DND-41 (cell line): ENCODE measurements at regions not wholly inside any gene's neighbourhood (a gene's known extent, or its start where the extent isn't known, plus 50 kb on each side); places are given as distances from the start of the nearest gene placed in this dataset.

Source experiments
- ATAC-seq: fragments of 200-7000 bp; cut with Tn5 transposase; 3 replicates; pipeline ENCODE4 v1.9.1; 2021; ENCODE audit warnings: low read depth; ENCODE audit not compliant: insufficient read depth
- DNase-seq: peaks from one replicate; pipeline ENCODE4 v3.0.0-alpha.2; 2020
- H2AFZ ChIP-seq: 2 replicates; pipeline ENCODE4 v1.6.0; 2012; ENCODE audit warnings: low read depth, low read length
- H3K27ac ChIP-seq: 2 replicates; pipeline ENCODE4 v1.5.1; 2012; ENCODE audit warnings: low read length, inconsistent platforms
- H3K27me3 ChIP-seq: fragments of 200-600 bp; sonication (generic); 2 replicates; pipeline ENCODE4 v1.6.0; 2012; ENCODE audit warnings: low read length, mild to moderate bottlenecking, inconsistent platforms; ENCODE audit not compliant: insufficient read depth, poor library complexity
- H3K36me3 ChIP-seq: 2 replicates; pipeline ENCODE4 v1.5.1; 2012; ENCODE audit warnings: low read length, inconsistent platforms; ENCODE audit not compliant: insufficient read depth
- H3K4me1 ChIP-seq: 2 replicates; pipeline ENCODE4 v1.5.1; 2012; ENCODE audit warnings: mild to moderate bottlenecking, low read length; ENCODE audit not compliant: insufficient read depth
- H3K4me2 ChIP-seq: 2 replicates; pipeline ENCODE4 v1.6.0; 2012; ENCODE audit warnings: mild to moderate bottlenecking, moderate library complexity, low read length, inconsistent platforms; ENCODE audit not compliant: insufficient read depth
- H3K4me3 ChIP-seq, 2 experiments: fragments of 200-600 bp in 1 of 2; shearing (Covaris generic) in 1 of 2; 2 replicates each; pipeline ENCODE4 v1.5.1; 2012 to 2016; ENCODE audit warnings: inconsistent platforms in 2 of 2, low read length in 2 of 2, mild to moderate bottlenecking in 2 of 2, low read depth in 1 of 2, moderate library complexity in 1 of 2
- H3K79me2 ChIP-seq: 2 replicates; pipeline ENCODE4 v1.6.0; 2012; ENCODE audit warnings: low read length, inconsistent platforms; ENCODE audit not compliant: insufficient read depth
- H3K9ac ChIP-seq: 2 replicates; pipeline ENCODE4 v1.6.0; 2012; ENCODE audit warnings: low read depth, mild to moderate bottlenecking, inconsistent platforms, low read length, moderate library complexity
- H3K9me3 ChIP-seq: 2 replicates; pipeline ENCODE4 v1.5.1; 2012; ENCODE audit warnings: low read length, moderate library complexity, mild to moderate bottlenecking, inconsistent platforms; ENCODE audit not compliant: insufficient read depth, severe bottlenecking
- H4K20me1 ChIP-seq: 2 replicates; pipeline ENCODE4 v1.6.0; 2012; ENCODE audit warnings: low read length; ENCODE audit not compliant: insufficient read depth
- EZH2 ChIP-seq: IDR thresholded peaks from 3 replicates; pipeline ENCODE4 v1.6.1; 2012; ENCODE audit warnings: borderline replicate concordance, low read depth, mild to moderate bottlenecking, moderate library complexity, low read length, inconsistent platforms; ENCODE audit not compliant: severe bottlenecking
- TF ChIP-seq, protein P1 (sequence below): IDR thresholded peaks from 2 replicates; pipeline ENCODE4 v1.5.1; 2012; ENCODE audit warnings: borderline replicate concordance, low read length, moderate library complexity, mild to moderate bottlenecking; ENCODE audit not compliant: poor library complexity, severe bottlenecking; ENCODE audit errors: extremely low read depth

DNA sequence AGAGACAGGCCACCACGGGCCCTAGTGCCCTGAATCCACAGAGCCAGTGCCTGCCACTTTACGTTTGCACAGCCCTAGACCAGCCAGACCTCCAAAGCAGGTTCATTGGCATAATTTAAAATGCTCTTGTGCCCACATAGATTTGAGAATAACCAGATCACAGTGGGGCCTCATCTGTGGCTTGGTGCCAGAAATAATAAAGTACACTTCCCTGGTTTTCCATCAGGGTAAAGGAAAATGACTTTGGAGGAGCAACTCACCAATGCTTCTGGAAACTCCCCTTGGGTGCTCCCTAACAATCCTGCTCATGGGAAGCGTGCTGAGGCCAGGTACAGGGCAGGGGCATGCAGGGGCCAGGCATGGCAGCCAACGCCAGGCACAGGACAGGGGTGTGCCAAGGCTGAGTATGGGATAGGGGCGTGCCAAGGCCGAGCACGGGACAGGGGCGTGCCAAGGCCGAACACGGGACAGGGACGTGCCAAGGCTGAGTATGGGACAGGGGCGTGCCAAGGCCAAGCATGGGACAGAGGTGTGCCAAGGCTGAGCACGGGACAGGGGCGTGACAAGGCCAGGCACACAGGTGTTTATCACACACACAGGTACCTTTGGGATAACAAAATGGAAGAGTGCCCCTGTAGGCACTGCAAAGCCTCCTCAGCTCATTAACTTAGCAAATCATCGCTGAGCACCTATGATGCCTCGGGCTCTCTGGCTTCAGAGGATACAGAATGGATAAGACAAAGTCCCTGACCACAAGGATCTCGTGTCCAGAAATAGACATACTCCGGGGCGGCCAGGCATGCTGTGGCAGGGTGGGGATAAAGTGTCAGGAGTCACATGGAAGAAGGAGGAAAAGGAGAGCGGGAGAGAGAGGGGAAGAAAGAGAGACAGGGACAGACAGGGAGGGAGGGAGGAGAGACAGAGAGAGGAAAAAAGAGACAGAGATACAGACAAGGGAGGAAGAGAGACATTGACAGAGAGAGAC, 334.7 kb downstream of the EIPR1 start:
- DNase-seq (no peak), ATAC-seq (no peak)
- no peak for TF ChIP-seq EZH2
- TF ChIP-seq, protein P1, sequence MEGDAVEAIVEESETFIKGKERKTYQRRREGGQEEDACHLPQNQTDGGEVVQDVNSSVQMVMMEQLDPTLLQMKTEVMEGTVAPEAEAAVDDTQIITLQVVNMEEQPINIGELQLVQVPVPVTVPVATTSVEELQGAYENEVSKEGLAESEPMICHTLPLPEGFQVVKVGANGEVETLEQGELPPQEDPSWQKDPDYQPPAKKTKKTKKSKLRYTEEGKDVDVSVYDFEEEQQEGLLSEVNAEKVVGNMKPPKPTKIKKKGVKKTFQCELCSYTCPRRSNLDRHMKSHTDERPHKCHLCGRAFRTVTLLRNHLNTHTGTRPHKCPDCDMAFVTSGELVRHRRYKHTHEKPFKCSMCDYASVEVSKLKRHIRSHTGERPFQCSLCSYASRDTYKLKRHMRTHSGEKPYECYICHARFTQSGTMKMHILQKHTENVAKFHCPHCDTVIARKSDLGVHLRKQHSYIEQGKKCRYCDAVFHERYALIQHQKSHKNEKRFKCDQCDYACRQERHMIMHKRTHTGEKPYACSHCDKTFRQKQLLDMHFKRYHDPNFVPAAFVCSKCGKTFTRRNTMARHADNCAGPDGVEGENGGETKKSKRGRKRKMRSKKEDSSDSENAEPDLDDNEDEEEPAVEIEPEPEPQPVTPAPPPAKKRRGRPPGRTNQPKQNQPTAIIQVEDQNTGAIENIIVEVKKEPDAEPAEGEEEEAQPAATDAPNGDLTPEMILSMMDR, result no peak
- no peaks in the 10 kb centered on the region for H4K20me1 ChIP-seq
- H2AFZ ChIP-seq, result no peak overlapping the region
- H3K27ac ChIP-seq, result no peak overlapping the region
- no peaks in the 10 kb centered on the region for H3K79me2 ChIP-seq
- H3K9ac ChIP-seq, result no peak overlapping the region
- no peak overlapping the region for H3K4me3 ChIP-seq
- no peaks in the 10 kb centered on the region for H3K27me3 ChIP-seq
- H3K9me3 ChIP-seq, result peaks cover 4% of the 10 kb centered on the region
- H3K4me2 ChIP-seq, result no peak overlapping the region
- H3K36me3 ChIP-seq, result no peaks in the 10 kb centered on the region
- no peaks in the 10 kb centered on the region for H3K4me1 ChIP-seq

DNA sequence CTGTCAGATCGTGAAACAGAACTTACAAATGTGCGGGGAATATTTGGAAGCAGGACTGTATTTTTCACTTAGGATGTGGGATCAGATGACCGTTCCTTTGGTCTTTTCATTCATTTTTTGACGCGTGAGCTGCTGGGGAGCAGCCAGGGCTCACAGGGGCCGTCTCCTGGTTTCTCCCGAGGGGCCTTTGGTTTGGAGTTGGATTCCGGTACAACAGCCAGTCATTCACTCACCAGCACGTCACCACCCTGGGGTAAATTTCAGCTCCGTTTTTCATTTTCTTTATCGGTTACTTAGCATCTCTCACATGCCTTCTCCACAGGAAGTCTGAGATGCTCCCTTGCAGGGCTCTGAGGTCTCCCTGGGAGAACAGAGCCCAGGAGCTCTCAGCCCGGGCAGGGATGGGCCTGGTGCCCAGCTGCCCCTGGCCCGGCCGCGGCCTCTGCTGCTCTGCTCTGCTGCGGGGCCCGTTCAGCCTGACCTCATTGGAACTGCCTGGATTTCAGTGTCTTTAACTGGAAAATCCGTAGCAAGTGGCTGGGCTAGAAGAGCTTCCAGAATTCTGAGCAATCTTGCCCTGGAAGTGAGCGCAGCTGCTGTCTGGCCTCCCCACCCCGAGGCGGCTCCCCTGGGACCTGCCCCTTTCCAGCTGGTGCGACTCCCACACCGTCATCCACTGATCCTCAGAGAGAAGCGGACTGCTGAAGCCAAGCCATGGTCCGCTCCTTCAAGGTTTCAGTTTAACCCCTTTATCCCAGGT, 335.6 kb downstream of the EIPR1 start:
- H3K9ac ChIP-seq, result no peak overlapping the region
- no peak for DNase-seq

DNA sequence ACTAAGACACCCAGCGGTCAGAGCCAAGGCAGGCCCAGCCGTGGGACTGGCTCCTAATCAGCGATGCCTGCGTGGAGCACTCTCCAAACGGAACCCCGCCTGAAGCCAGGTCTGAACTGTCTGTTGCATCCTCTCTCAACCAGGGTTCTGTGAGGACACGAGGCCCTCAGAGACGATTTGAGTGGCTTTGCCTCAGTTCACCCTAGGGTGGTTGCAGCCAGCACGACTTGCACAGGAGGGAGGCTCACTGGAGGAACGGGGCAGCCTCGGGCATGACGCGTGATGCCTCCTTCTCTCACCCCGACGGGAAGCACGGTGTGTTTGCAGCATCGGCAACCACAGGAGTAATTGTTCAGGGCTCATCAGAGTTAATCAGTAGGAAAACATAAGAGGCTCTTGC, 336.4 kb downstream of the EIPR1 start:
- H4K20me1 ChIP-seq, result no peaks in the 10 kb centered on the region
- H3K27ac ChIP-seq, result no peak overlapping the region
- H3K27me3 ChIP-seq, result no peaks in the 10 kb centered on the region
- H3K4me1 ChIP-seq, result no peaks in the 10 kb centered on the region
- no peak overlapping the region for H3K4me3 ChIP-seq
- ATAC-seq (no peak), DNase-seq (no peak)
- no peak overlapping the region for H3K4me2 ChIP-seq
- H3K36me3 ChIP-seq, result no peaks in the 10 kb centered on the region
- peaks cover 4% of the 10 kb centered on the region for H3K9me3 ChIP-seq
- no peak overlapping the region for H3K9ac ChIP-seq
- no peak overlapping the region for H2AFZ ChIP-seq
- no peaks in the 10 kb centered on the region for H3K79me2 ChIP-seq
- TF ChIP-seq, protein P1, result no peak
- no peak for TF ChIP-seq EZH2

More for the DNA sequence above, 335.6 kb downstream of the EIPR1 start:
- no peaks in the 10 kb centered on the region for H3K27me3 ChIP-seq
- TF ChIP-seq, protein P1, result no peak
- TF ChIP-seq EZH2, result no peak
- H3K36me3 ChIP-seq, result no peaks in the 10 kb centered on the region
- no peak overlapping the region for H3K4me2 ChIP-seq
- no peak overlapping the region for H2AFZ ChIP-seq
- ATAC-seq, result no peak
- H4K20me1 ChIP-seq, result no peaks in the 10 kb centered on the region
- H3K4me1 ChIP-seq, result no peaks in the 10 kb centered on the region
- H3K79me2 ChIP-seq, result no peaks in the 10 kb centered on the region
- peaks cover 4% of the 10 kb centered on the region for H3K9me3 ChIP-seq
- H3K27ac ChIP-seq, result no peak overlapping the region
- H3K4me3 ChIP-seq, result no peak overlapping the region
